OCI-LY3 (cell line): ENCODE measurements at regions not wholly inside any gene's neighbourhood (a gene's known extent, or its start where the extent isn't known, plus 50 kb on each side); places are given as distances from the start of the nearest gene placed in this dataset.
A peak's percentile ranks its signal among the peaks of the same experiment; 100 is the strongest.

ENCODE experiments used
- CTCF ChIP-seq: fragments of 200-600, 300-600 bp; sonication (generic); IDR thresholded peaks from 2 replicates; pipeline ENCODE4 v1.5.1; 2014; ENCODE audit warnings: antibody characterized with exemption, low read length, low read depth
- EZH2phosphoT487 ChIP-seq: fragments of 200-600 bp; shearing (Covaris generic); IDR thresholded peaks from 2 replicates; pipeline ENCODE4 v1.6.1; 2018; ENCODE audit warnings: antibody characterized with exemption, mixed run types, low read depth

GRCh38 chr12:89016970-89017778 lies 335.1 kb downstream of the DUSP6 start:
- TF ChIP-seq CTCF = peak; percentile 84
- no peak for TF ChIP-seq EZH2phosphoT487
